Neural crest cell (in vitro differentiated cells): ENCODE measurements at regions not wholly inside any gene's neighbourhood (a gene's known extent, or its start where the extent isn't known, plus 50 kb on each side); places are given as distances from the start of the nearest gene placed in this dataset.

Experiments used
- DNase-seq: peaks from one replicate; pipeline ENCODE4 v3.0.0; 2021; ENCODE audit warnings: low read depth, mixed read lengths, low spot score
- H3K27ac Mint-ChIP-seq: one replicate; pipeline ENCODE4 v1.8.0; 2021; ENCODE audit warnings: mild to moderate bottlenecking, mixed read lengths; ENCODE audit not compliant: unreplicated experiment
- H3K27me3 Mint-ChIP-seq: 2 replicates; pipeline ENCODE4 v1.8.0; 2021; ENCODE audit warnings: low read depth, mild to moderate bottlenecking, mixed read lengths
- H3K36me3 Mint-ChIP-seq: 2 replicates; pipeline ENCODE4 v1.8.0; 2021; ENCODE audit warnings: low read depth, mild to moderate bottlenecking, mixed read lengths
- H3K4me1 Mint-ChIP-seq: 2 replicates; pipeline ENCODE4 v1.8.0; 2021; ENCODE audit warnings: mixed read lengths
- H3K4me3 Mint-ChIP-seq: one replicate; pipeline ENCODE4 v1.8.0; 2021; ENCODE audit warnings: mild to moderate bottlenecking, mixed read lengths
- H3K9me3 Mint-ChIP-seq: 2 replicates; pipeline ENCODE4 v1.8.0; 2021; ENCODE audit warnings: mixed read lengths
- TF ChIP-seq, protein P1 (sequence below): fragments of 200-600 bp; sonication (generic); conservative IDR thresholded peaks from 2 replicates; pipeline ENCODE4 v1.5.0; 2021; ENCODE audit warnings: antibody characterized with exemption, mild to moderate bottlenecking

DNA sequence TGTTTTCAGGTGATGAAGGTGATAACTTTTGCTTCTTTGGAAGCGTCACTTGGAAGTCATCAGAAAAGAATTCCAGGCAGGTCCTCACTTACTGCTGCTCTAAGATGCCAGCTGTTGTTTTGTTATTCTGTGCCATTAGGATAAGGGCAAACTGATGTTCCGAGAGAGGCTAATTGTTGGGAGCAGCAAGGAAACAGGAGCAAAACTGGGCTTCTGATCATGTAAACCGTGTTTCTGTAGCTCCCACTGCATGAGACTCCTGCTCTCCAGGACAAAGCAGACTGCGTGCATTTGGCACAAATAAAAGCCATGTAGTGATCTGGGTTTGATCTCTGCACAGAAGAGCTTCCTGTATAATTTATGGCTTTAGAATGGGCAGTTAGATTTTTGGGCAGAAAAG is 248.2 kb downstream of the MAN2A1 start:
- no peak for DNase-seq
- Mint-ChIP-seq H3K27ac (no peak overlapping the region), H3K9me3 (peaks cover 3% of the 10 kb centered on the region), H3K4me3 (no peak overlapping the region), H3K36me3 (peaks cover 2% of the 10 kb centered on the region), H3K4me1 (peaks cover 7% of the 10 kb centered on the region), H3K27me3 (no peaks in the 10 kb centered on the region)
- TF ChIP-seq, protein P1, sequence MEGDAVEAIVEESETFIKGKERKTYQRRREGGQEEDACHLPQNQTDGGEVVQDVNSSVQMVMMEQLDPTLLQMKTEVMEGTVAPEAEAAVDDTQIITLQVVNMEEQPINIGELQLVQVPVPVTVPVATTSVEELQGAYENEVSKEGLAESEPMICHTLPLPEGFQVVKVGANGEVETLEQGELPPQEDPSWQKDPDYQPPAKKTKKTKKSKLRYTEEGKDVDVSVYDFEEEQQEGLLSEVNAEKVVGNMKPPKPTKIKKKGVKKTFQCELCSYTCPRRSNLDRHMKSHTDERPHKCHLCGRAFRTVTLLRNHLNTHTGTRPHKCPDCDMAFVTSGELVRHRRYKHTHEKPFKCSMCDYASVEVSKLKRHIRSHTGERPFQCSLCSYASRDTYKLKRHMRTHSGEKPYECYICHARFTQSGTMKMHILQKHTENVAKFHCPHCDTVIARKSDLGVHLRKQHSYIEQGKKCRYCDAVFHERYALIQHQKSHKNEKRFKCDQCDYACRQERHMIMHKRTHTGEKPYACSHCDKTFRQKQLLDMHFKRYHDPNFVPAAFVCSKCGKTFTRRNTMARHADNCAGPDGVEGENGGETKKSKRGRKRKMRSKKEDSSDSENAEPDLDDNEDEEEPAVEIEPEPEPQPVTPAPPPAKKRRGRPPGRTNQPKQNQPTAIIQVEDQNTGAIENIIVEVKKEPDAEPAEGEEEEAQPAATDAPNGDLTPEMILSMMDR, result no peak

DNA sequence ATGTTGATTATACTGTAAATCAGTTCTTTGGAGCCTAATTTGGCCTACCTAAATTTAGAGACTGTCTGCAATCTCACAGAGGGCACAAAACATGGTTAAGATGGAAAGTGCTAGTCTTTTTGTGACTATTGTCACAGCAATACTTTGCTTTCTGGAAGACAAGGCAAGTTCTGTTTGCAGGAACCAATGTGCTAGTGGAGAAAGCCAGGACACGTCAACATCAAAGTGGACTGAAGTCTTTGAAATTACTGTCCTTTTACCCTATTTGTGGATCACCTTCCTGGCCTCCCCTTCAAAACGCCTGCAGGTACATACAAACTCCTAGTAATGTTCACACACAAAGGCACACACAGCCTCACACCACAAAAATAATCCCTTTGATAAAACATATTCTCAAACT is 248.7 kb downstream of the MAN2A1 start:
- H3K27me3 Mint-ChIP-seq, result no peaks in the 10 kb centered on the region
- H3K9me3 Mint-ChIP-seq, result peaks cover 3% of the 10 kb centered on the region
- no peak for DNase-seq
- peaks cover 2% of the 10 kb centered on the region for H3K36me3 Mint-ChIP-seq
- H3K4me3 Mint-ChIP-seq, result no peak overlapping the region
- TF ChIP-seq, protein P1, result no peak
- H3K27ac Mint-ChIP-seq, result no peak overlapping the region
- H3K4me1 Mint-ChIP-seq, result peaks cover 7% of the 10 kb centered on the region

DNA sequence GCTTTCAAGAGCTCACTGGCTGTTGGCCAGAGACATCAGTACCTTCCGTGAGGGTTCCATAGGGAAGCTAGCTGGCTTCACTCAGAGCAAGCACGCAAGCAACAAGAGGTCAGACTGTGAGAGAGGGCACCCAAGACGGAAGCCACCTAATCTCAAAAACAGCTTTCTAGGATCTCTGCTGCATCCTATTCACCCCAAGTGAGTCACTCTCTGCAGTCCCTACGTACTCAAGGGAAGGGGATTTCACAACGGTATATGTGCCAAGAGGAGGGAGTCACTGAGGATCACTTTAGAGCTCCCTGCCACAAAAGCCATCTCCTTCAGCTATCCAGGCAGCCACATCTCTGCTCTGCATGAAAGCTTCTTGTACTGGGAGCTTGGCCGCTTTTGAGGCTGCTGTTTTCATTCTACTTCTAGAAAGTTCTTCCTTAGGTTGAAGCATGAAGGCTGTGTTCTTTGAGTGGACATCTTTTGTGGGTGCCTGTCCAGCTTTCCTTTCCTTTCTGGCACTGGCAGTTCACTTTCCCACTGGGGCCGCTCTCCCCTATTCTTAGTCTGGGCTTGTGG is 249.5 kb downstream of the MAN2A1 start:
- no peaks in the 10 kb centered on the region for H3K27me3 Mint-ChIP-seq
- H3K9me3 Mint-ChIP-seq, result peaks cover 3% of the 10 kb centered on the region
- no peak for DNase-seq
- no peak overlapping the region for H3K4me3 Mint-ChIP-seq
- no peak overlapping the region for H3K27ac Mint-ChIP-seq
- H3K36me3 Mint-ChIP-seq, result peaks cover 2% of the 10 kb centered on the region
- TF ChIP-seq, protein P1, result no peak
- peaks cover 14% of the 10 kb centered on the region for H3K4me1 Mint-ChIP-seq

DNA sequence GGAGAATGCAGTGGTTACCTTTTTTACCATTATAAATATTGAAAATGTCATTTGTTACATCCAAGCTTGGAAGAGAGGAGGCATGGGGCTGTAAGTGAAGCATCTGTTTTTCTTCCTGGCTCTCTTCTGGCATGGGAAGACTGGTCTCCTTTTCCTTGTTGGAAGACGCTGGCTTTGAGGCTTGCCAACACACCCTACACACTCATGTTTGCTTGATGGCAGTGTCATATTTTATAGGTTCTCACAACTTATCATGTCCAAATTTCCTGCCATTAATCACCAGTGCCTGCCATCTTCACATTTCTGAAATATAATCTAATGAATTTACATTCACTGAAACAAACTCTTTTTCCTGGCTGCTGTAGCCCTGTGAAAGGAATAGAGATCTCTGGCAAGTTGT is 252.9 kb downstream of the MAN2A1 start:
- Mint-ChIP-seq H3K27ac (no peak overlapping the region), H3K4me3 (no peak overlapping the region), H3K9me3 (peaks cover 6% of the 10 kb centered on the region), H3K36me3 (peaks cover 2% of the 10 kb centered on the region), H3K27me3 (no peaks in the 10 kb centered on the region), H3K4me1 (peaks cover 25% of the 10 kb centered on the region)
- TF ChIP-seq, protein P1, result no peak
- DNase-seq, result no peak

DNA sequence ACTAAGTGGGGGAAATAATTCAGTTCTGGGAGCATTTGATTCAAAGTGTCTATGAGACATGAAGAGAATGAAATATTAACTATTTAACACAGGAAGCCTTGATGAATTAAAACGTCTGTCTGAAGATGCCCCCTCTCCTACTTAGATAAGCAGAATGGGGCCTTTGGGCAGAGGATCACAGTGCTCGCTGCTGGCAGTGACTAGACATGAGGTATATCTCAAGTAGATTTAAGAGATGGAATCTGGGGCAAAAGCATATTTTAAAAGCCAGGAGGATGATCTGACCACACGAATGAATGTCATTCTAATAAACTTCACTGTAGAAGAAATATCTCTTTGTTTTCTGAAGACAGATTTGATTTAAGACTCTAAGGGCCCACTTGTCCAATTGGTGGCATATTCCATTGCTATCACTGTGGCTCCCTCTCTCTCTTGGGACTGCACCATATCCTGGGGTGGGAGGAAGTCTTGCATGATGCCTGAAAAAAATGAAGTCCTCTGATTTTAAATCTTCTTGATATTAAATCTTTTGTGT is 254.0 kb downstream of the MAN2A1 start:
- Mint-ChIP-seq H3K4me3 (no peak overlapping the region), H3K9me3 (peaks cover 6% of the 10 kb centered on the region), H3K4me1 (peaks cover 25% of the 10 kb centered on the region), H3K36me3 (peaks cover 2% of the 10 kb centered on the region), H3K27ac (no peak overlapping the region), H3K27me3 (no peaks in the 10 kb centered on the region)
- no peak for DNase-seq
- TF ChIP-seq, protein P1, result no peak
